Right lobe of liver (tissue), 6 donors: ENCODE measurements at regions not wholly inside any gene's neighbourhood (a gene's known extent, or its start where the extent isn't known, plus 50 kb on each side); places are given as distances from the start of the nearest gene placed in this dataset.

Source experiments
- ATAC-seq, 4 donors: fragments of 200-7000 bp; cut with Tn5 transposase; one replicate each; pipeline ENCODE4 v1.9.1; 2020; ENCODE audit warnings: mild to moderate bottlenecking in 4 of 4, moderate library complexity in 4 of 4
- DNase-seq, 3 donors: peaks; one replicate each; pipeline ENCODE4 v3.0.0-alpha.2; 2020
- H3K27ac ChIP-seq, 3 donors: fragments of 200-600 bp; one replicate each; pipeline ENCODE4 v1.8.0; 2022
- H3K27me3 ChIP-seq, 2 donors: fragments of 200-600 bp; one replicate each; pipeline ENCODE4 v1.8.0; 2022
- H3K36me3 ChIP-seq, 4 donors: fragments of 200-600 bp; sonication (generic) in 1 of 4; one replicate each; pipeline versions ENCODE4 v1.5.1 to v1.8.0; 2017 to 2022; ENCODE audit warnings: control low read depth in 1 of 4
- H3K4me1 ChIP-seq, 4 donors: fragments of 200-600 bp; sonication (generic) in 1 of 4; one replicate each; pipeline versions ENCODE4 v1.5.1 to v1.8.0; 2017 to 2022; ENCODE audit warnings: control low read depth in 1 of 4
- H3K4me3 ChIP-seq, 3 donors: fragments of 200-600 bp; one replicate each; pipeline ENCODE4 v1.8.0; 2022
- H3K9me3 ChIP-seq, 4 donors: fragments of 200-600 bp; sonication (generic) in 1 of 4; one replicate each; pipeline versions ENCODE4 v1.5.1 to v1.8.0; 2017 to 2022; ENCODE audit warnings: control low read depth in 1 of 4
- CTCF ChIP-seq, 4 donors: fragments of 200-600 bp in 3 of 4; fragments of 450-650 bp in 1 of 4; IDR thresholded peaks; one replicate each; pipeline versions ENCODE4 v1.5.1 to v1.8.0; 2016 to 2022; ENCODE audit warnings: antibody characterized with exemption in 4 of 4, mild to moderate bottlenecking in 2 of 4
- POLR2A ChIP-seq: fragments of 450-650 bp; IDR thresholded peaks from one replicate; pipeline ENCODE4 v1.6.1; 2017; ENCODE audit warnings: antibody characterized with exemption, mild to moderate bottlenecking
- WGBS: methylation state at CpG from one replicate; pipeline ENCODE4 v1.1.6; 2018; ENCODE audit warnings: low coverage, low lambda C conversion rate; ENCODE audit not compliant: insufficient coverage; ENCODE audit errors: missing lambda C conversion rate; 5-methylcytosine and 5-hydroxymethylcytosine counted together
- intact Hi-C, 2 donors: fragments of 100-400 bp; cut with DNase I; formaldehyde crosslinking; loops; one replicate each; pipeline versions ENCODE4 v1.11.2 to v1.14.1; 2022
- donor health status: DM: no; HTN: yes; CAD: no.
- donor health status: DM: no; HTN: no; CAD: no.
- donor health status: DM: no; HTN: no; CAD: no.
- donor health status: DM: no; HTN: yes; CAD: no.
- donor health status: DM: no; HTN: yes; CAD: no.

- no peak overlapping the region for H3K4me3 ChIP-seq
- 33% methylated on average over 3 of the region's 3 CpGs for WGBS
- no peaks in the 10 kb centered on the region for H3K36me3 ChIP-seq
- no peak for DNase-seq
- no peak for ATAC-seq
- H3K27ac ChIP-seq = no peak overlapping the region
- no peak for TF ChIP-seq CTCF (IDR thresholded peaks at IDR 0.05)
- no peak for TF ChIP-seq POLR2A
- intact Hi-C loops = no loop called here
- H3K4me1 ChIP-seq = no peaks in the 10 kb centered on the region
- H3K9me3 ChIP-seq = no peaks in the 10 kb centered on the region
- H3K27me3 ChIP-seq = no peaks in the 10 kb centered on the region
Observed at GRCh38 chr2:234242459-234242836, 191.9 kb downstream of the SPP2 start.

- H3K4me1 ChIP-seq = no peaks in the 10 kb centered on the region
- intact Hi-C loops = no loop called here
- H3K9me3 ChIP-seq = no peaks in the 10 kb centered on the region
- ATAC-seq (no peak), DNase-seq (no peak)
- H3K4me3 ChIP-seq = no peak overlapping the region
- 77% methylated on average over 13 of the region's 13 CpGs for WGBS
- TF ChIP-seq CTCF (IDR thresholded peaks at IDR 0.05) = no peak
- TF ChIP-seq POLR2A = no peak
- no peaks in the 10 kb centered on the region for H3K27me3 ChIP-seq
- no peak overlapping the region for H3K27ac ChIP-seq
- H3K36me3 ChIP-seq = no peaks in the 10 kb centered on the region
Observed at GRCh38 chr2:234241656-234242458, 191.4 kb downstream of the SPP2 start.

GRCh38 chr2:234240917-234241316 lies 190.4 kb downstream of the SPP2 start:
- no peak overlapping the region for H3K4me3 ChIP-seq
- no peaks in the 10 kb centered on the region for H3K27me3 ChIP-seq
- no peaks in the 10 kb centered on the region for H3K36me3 ChIP-seq
- intact Hi-C loops = no loop called here
- no peak overlapping the region for H3K27ac ChIP-seq
- no peaks in the 10 kb centered on the region for H3K9me3 ChIP-seq
- no peak for DNase-seq
- H3K4me1 ChIP-seq = no peaks in the 10 kb centered on the region
- 0% methylated on average over 1 of the region's 2 CpGs for WGBS
- no peak for ATAC-seq
- no peak for TF ChIP-seq POLR2A
- no peak for TF ChIP-seq CTCF (IDR thresholded peaks at IDR 0.05)

GRCh38 chr2:234235191-234235590 lies 184.7 kb downstream of the SPP2 start:
- TF ChIP-seq POLR2A = no peak
- TF ChIP-seq CTCF (IDR thresholded peaks at IDR 0.05) = no peak
- intact Hi-C loops = no loop called here
- Histone ChIP-seq H3K9me3 (no peaks in the 10 kb centered on the region), H3K27ac (no peak overlapping the region), H3K4me1 (no peaks in the 10 kb centered on the region), H3K36me3 (no peaks in the 10 kb centered on the region), H3K27me3 (no peaks in the 10 kb centered on the region), H3K4me3 (no peak overlapping the region)
- DNase-seq = no peak
- no peak for ATAC-seq

- Histone ChIP-seq H3K27ac (no peak overlapping the region), H3K4me1 (no peaks in the 10 kb centered on the region), H3K9me3 (no peaks in the 10 kb centered on the region), H3K27me3 (no peaks in the 10 kb centered on the region), H3K4me3 (no peak overlapping the region), H3K36me3 (no peaks in the 10 kb centered on the region)
- ATAC-seq (no peak), DNase-seq (no peak)
- TF ChIP-seq CTCF (IDR thresholded peaks at IDR 0.05) (no peak), POLR2A (no peak)
- intact Hi-C loops = no loop called here
- WGBS = 67% methylated on average over 1 of the region's 1 CpG
Observed at GRCh38 chr2:234231460-234231859, 181.0 kb downstream of the SPP2 start.
